Karpas-422 (cell line): ENCODE measurements at regions not wholly inside any gene's neighbourhood (a gene's known extent, or its start where the extent isn't known, plus 50 kb on each side); places are given as distances from the start of the nearest gene placed in this dataset.

Experiments used
- DNase-seq: peaks from one replicate; pipeline ENCODE4 v3.0.0-alpha.2; 2015
- H2AFZ ChIP-seq: fragments of 200-600 bp; sonication (generic); 2 replicates; pipeline ENCODE4 v1.6.1; 2014; ENCODE audit warnings: antibody characterized with exemption, low read length, mixed read lengths
- H3K27ac ChIP-seq: fragments of 200-600 bp; sonication (generic); 2 replicates; pipeline ENCODE4 v1.5.1; 2014; ENCODE audit warnings: mild to moderate bottlenecking, low read length, moderate library complexity
- H3K27me3 ChIP-seq: fragments of 200-600 bp; sonication (generic); 2 replicates; pipeline ENCODE4 v1.6.1; 2014; ENCODE audit warnings: low read length, mixed read lengths
- H3K36me3 ChIP-seq: fragments of 200-600 bp; sonication (generic); 2 replicates; pipeline ENCODE4 v1.6.1; 2014; ENCODE audit warnings: low read length, mixed read lengths; ENCODE audit not compliant: insufficient read depth
- H3K4me1 ChIP-seq: fragments of 200-600 bp; sonication (generic); 2 replicates; pipeline ENCODE4 v1.6.1; 2014; ENCODE audit warnings: mild to moderate bottlenecking, low read length, mixed read lengths
- H3K4me2 ChIP-seq: fragments of 200-600 bp; sonication (generic); 2 replicates; pipeline ENCODE4 v1.6.1; 2014; ENCODE audit warnings: low read length, low read depth, mild to moderate bottlenecking; ENCODE audit not compliant: poor library complexity, severe bottlenecking
- H3K4me3 ChIP-seq: fragments of 200-600 bp; sonication (generic); 2 replicates; pipeline ENCODE4 v1.5.1; 2014; ENCODE audit warnings: mild to moderate bottlenecking, antibody characterized with exemption, low read length, mixed read lengths
- H3K79me2 ChIP-seq: fragments of 200-600 bp; sonication (generic); 2 replicates; pipeline ENCODE4 v1.6.1; 2014; ENCODE audit warnings: mild to moderate bottlenecking, low read length, mixed read lengths
- H3K9ac ChIP-seq: fragments of 200-600 bp; sonication (generic); 2 replicates; pipeline ENCODE4 v1.6.0; 2014; ENCODE audit warnings: low read length
- H3K9me2 ChIP-seq: fragments of 200-600 bp; sonication (generic), shearing (Covaris generic); replicated peaks from 2 replicates; pipeline ENCODE4 v1.6.0; 2014; ENCODE audit warnings: mild to moderate bottlenecking, low read length, moderate library complexity; ENCODE audit not compliant: insufficient read depth
- H3K9me3 ChIP-seq: fragments of 300-700, 200-600 bp; sonication (generic); 2 replicates; pipeline ENCODE4 v1.6.1; 2014; ENCODE audit warnings: low read length, mixed read lengths
- H4K20me1 ChIP-seq: fragments of 200-600 bp; sonication (generic); 2 replicates; pipeline ENCODE4 v1.6.1; 2014; ENCODE audit warnings: mild to moderate bottlenecking, antibody characterized with exemption, low read length, low read depth; ENCODE audit not compliant: insufficient read depth

DNA sequence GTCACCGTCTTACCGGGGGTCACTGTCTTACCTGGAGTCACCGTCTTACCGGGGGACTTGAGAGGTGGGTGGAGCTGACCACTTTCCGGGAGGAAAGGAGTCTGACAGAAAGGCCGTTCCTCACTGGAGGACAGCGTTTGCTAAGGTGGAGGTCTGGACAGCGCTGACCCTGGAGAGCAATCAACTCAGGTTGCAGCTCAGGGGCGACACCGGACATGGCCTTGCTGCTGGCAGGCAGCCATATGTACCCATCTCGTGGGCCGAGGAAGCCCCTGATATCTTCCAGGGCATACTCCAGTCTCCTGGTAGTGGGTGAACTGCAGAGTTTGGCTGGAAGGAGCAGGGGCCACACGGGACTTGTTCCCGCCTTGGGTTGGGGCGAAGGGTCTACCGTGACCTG lies 234.6 kb upstream of the MYT1L start:
- Histone ChIP-seq H3K27me3 (no peaks in the 10 kb centered on the region), H4K20me1 (no peaks in the 10 kb centered on the region), H3K9me3 (no peaks in the 10 kb centered on the region), H3K9ac (no peak overlapping the region), H3K27ac (no peak overlapping the region), H3K9me2 (no peaks in the 10 kb centered on the region), H3K4me1 (no peaks in the 10 kb centered on the region), H3K4me3 (no peak overlapping the region), H3K79me2 (no peaks in the 10 kb centered on the region), H2AFZ (no peak overlapping the region), H3K4me2 (no peak overlapping the region), H3K36me3 (no peaks in the 10 kb centered on the region)
- DNase-seq, result no peak

DNA sequence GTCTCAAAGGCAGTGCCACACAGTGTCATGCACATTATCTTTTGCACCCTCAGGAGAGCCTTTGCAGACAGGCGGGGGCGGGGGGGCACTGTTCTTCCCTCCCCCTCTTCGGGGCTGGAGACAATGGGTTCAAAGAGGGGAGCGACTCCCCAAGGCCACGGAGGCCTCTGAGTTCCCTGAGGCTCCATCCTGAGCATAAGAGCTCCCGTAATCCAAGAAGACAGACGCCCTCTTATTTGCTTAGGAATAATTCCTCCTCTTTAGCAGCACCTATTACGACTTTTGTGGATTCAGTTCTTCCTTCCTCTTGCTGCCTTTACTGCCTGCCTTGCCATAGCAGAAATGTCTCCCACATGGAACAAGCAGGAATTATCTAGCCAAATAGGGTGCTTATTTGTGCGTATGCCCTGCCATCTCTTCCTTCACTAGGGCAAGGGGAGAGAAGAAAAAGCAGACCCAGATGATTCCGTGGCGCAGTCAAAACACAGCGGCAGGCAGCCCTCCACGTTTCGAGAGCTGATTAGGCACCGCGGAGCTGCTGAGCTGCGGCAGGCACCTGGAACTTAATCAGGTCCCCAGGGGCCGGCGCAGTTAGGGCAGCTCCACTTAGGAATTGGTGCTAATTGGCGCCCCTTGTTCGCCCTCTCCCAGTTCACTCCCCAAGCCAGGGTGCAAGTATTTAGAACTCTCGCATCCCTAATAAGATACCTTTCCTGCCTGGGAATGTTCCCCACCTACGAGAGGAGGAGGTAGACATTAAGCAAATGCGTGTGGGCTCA lies 233.4 kb upstream of the MYT1L start:
- Histone ChIP-seq H3K4me1 (no peaks in the 10 kb centered on the region), H3K4me3 (no peak overlapping the region), H3K9me2 (no peaks in the 10 kb centered on the region), H3K9me3 (no peaks in the 10 kb centered on the region), H3K9ac (no peak overlapping the region), H4K20me1 (no peaks in the 10 kb centered on the region), H3K27me3 (no peaks in the 10 kb centered on the region), H2AFZ (no peak overlapping the region), H3K36me3 (no peaks in the 10 kb centered on the region), H3K27ac (no peak overlapping the region), H3K79me2 (no peaks in the 10 kb centered on the region), H3K4me2 (no peak overlapping the region)
- no peak for DNase-seq

DNA sequence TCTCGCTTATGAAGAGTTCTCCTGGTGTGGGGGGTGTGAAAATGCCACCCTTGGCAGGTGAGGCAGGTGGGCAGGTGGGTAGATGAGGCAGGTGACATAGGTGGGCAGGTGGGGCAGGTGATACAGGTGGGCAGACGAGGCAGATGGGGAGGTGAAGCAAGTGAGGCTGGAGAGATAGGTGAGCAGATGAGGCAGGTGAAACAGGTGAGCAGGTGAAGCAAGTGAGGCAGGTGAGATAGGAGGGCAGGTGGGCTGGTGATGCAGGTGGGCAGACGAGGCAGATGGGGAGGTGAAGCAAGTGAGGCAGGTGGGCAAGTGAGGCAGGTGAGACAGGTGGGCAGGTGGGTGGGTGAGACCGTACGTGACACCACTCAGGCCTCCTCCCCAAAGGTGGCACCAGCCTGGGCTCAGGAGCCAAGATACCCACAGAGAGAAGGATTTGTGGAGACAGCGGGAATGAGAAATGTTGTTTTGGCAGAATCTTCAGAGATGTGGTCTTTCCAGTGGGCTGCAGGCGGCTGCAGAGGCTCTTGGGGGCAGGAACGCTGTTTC lies 232.3 kb upstream of the MYT1L start:
- no peaks in the 10 kb centered on the region for H3K27me3 ChIP-seq
- H3K27ac ChIP-seq, result no peak overlapping the region
- no peaks in the 10 kb centered on the region for H3K79me2 ChIP-seq
- H3K4me1 ChIP-seq, result no peaks in the 10 kb centered on the region
- H3K36me3 ChIP-seq, result no peaks in the 10 kb centered on the region
- no peaks in the 10 kb centered on the region for H3K9me3 ChIP-seq
- no peak overlapping the region for H3K9ac ChIP-seq
- H4K20me1 ChIP-seq, result no peaks in the 10 kb centered on the region
- no peak overlapping the region for H2AFZ ChIP-seq
- no peak overlapping the region for H3K4me2 ChIP-seq
- H3K9me2 ChIP-seq, result no peaks in the 10 kb centered on the region
- no peak overlapping the region for H3K4me3 ChIP-seq
- DNase-seq, result no peak

DNA sequence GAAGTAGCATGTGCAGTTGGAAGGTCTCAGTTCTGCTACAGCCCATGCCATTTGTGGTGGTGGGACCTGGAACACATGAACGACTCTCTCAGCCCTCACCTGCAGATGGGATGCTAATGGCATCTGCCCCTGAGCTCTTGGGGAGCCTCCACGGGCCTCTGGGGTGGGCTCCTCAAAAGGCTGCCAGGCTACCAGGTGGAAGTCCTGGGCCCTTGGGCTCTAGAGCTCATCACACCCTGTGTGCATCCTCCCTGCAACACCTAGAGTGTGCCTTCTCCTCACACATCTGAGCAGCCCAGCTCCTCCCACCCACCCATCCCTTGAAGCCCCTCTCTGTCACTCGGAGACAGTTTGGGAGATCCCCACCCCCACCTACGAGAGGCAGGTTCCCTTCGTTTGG lies 231.8 kb upstream of the MYT1L start:
- no peaks in the 10 kb centered on the region for H3K27me3 ChIP-seq
- H3K9ac ChIP-seq, result no peak overlapping the region

DNA sequence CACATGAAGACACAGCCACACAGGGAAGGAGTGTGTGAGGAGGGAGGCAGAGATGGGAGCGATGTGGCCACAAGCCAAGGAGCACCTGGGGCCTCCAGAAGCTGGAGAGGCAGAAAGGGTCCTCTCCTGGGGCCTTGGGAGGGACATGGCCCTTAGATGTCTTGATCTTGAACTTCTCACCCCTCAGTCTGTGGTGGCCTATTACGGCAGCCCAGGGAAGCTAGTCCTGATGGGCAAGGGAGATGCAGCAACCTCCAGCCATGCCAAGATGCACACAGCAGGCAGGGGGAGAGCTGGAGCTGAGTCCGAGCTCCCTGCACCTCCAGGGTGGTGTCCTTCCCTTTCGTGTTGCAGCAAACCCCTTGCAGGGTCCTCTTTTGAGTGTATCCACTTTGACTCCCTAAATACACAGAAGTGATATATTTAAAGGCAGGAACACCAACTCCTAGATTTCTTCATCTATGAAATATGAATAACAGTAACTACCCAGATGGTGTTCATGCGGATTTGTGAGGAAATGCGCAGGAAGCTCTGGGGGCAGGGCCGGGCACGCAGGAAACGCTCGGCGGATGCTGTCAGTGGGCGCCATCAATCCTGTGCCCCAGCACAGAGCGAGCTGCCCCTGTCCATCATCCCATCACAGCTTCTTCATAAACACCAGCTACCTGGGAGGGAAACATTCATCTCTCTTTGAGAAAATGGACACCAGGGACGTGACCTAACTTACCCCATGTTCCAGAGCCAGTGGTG lies 230.4 kb upstream of the MYT1L start:
- Histone ChIP-seq H4K20me1 (no peaks in the 10 kb centered on the region), H3K79me2 (no peaks in the 10 kb centered on the region), H3K27ac (no peak overlapping the region), H3K4me2 (no peak overlapping the region), H3K36me3 (no peaks in the 10 kb centered on the region), H3K9me3 (no peaks in the 10 kb centered on the region), H3K4me3 (no peak overlapping the region), H3K9ac (no peak overlapping the region), H3K4me1 (no peaks in the 10 kb centered on the region), H3K27me3 (no peaks in the 10 kb centered on the region), H3K9me2 (no peaks in the 10 kb centered on the region), H2AFZ (no peak overlapping the region)
- DNase-seq, result no peak

More for the DNA sequence above, 231.8 kb upstream of the MYT1L start:
- Histone ChIP-seq H2AFZ (no peak overlapping the region), H3K36me3 (no peaks in the 10 kb centered on the region), H3K4me2 (no peak overlapping the region), H4K20me1 (no peaks in the 10 kb centered on the region), H3K79me2 (no peaks in the 10 kb centered on the region), H3K27ac (no peak overlapping the region), H3K9me2 (no peaks in the 10 kb centered on the region), H3K4me1 (no peaks in the 10 kb centered on the region), H3K4me3 (no peak overlapping the region), H3K9me3 (no peaks in the 10 kb centered on the region)
- no peak for DNase-seq

DNA sequence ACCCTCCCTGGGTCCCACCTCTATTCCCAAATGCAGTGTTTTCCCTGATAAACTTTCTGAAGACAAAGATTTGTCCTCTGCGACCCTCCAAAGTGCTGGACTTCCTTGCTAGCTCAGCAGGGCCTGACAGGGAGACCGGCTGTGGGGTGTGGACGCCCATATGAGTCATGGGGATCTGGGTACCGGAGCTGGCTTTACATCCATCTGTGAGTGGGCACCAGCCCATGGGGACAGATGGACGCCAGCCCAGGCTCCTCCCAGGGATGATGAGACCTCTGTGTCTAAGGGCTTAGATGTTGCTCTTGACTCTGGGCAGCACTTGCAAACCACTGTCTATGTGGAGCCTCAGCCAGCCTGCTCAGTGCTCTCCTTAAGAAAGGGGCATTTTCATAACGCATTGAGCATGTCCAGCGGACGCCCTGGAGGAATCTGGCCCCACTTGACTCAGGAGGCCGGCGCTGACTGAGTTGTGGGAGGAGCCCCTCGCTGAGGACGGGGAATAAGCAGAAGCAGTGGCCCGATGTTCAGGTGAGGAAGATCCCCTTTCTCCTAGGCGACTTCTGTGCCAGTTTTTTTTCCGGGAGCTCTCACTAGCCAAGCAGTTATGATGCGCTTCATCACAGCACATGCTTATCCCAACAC lies 229.4 kb upstream of the MYT1L start:
- Histone ChIP-seq H3K4me2 (no peak overlapping the region), H3K9ac (no peak overlapping the region), H3K27me3 (no peaks in the 10 kb centered on the region), H3K79me2 (no peaks in the 10 kb centered on the region), H3K9me2 (no peaks in the 10 kb centered on the region), H3K27ac (no peak overlapping the region), H3K4me1 (no peaks in the 10 kb centered on the region), H2AFZ (no peak overlapping the region), H3K36me3 (no peaks in the 10 kb centered on the region), H3K4me3 (no peak overlapping the region), H4K20me1 (no peaks in the 10 kb centered on the region), H3K9me3 (no peaks in the 10 kb centered on the region)
- DNase-seq, result no peak

DNA sequence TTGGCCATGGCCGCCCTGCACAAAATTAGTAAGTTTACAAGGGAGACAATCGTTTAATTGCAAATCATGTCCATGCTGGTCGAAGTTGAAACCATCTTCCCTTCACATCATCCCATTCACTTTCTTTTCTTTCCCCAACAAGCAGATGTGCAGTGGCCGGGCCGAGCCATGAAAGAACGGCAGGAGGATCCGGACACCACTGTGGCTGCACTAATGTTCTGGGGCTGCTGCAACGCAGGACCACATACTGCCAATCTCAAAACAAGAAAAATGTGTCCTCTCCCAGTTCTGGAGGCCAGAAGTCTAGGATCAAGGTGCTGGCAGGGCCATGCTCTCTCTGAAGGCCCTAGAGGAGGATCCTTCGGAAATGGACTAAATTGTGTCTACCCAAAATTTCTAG lies 227.4 kb upstream of the MYT1L start:
- no peaks in the 10 kb centered on the region for H3K4me1 ChIP-seq

DNA sequence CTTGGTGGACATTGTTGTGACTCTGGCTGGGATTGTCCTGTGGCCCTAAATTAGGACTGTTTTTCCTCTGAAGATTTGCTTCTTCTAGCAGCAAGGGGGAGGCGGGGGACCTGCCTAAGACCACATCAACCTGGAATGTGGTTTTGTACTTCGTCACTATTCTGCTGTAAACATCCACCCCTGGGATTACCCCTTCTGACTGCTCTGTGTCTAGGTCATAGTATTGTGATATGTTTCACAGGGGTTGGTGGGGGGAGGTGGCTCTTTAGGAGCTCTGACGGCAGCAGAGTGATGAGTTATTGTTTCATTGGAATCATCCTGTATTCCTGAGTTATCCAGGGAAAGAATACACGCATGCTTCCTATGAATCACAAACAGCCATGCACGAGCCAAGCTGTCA lies 226.4 kb upstream of the MYT1L start:
- Histone ChIP-seq H3K9ac (no peak overlapping the region), H3K36me3 (no peaks in the 10 kb centered on the region), H4K20me1 (no peaks in the 10 kb centered on the region), H3K9me2 (no peaks in the 10 kb centered on the region), H3K79me2 (no peaks in the 10 kb centered on the region), H3K4me2 (no peak overlapping the region), H3K4me1 (no peaks in the 10 kb centered on the region), H3K4me3 (no peak overlapping the region), H2AFZ (no peak overlapping the region), H3K27ac (no peak overlapping the region), H3K9me3 (no peaks in the 10 kb centered on the region), H3K27me3 (no peaks in the 10 kb centered on the region)
- no peak for DNase-seq

More for the DNA sequence above, 227.4 kb upstream of the MYT1L start:
- H4K20me1 ChIP-seq, result no peaks in the 10 kb centered on the region
- H3K4me3 ChIP-seq, result no peak overlapping the region
- no peak overlapping the region for H3K27ac ChIP-seq
- no peaks in the 10 kb centered on the region for H3K27me3 ChIP-seq
- H3K9ac ChIP-seq, result no peak overlapping the region
- no peak overlapping the region for H2AFZ ChIP-seq
- DNase-seq, result no peak
- H3K36me3 ChIP-seq, result no peaks in the 10 kb centered on the region
- no peaks in the 10 kb centered on the region for H3K9me2 ChIP-seq
- H3K9me3 ChIP-seq, result no peaks in the 10 kb centered on the region
- no peak overlapping the region for H3K4me2 ChIP-seq
- no peaks in the 10 kb centered on the region for H3K79me2 ChIP-seq
